GM12875 (cell line): ENCODE measurements at regions not wholly inside any gene's neighbourhood (a gene's known extent, or its start where the extent isn't known, plus 50 kb on each side); places are given as distances from the start of the nearest gene placed in this dataset.
A peak's percentile ranks its signal among the peaks of the same experiment; 100 is the strongest.

ENCODE experiments used
- H3K4me3 ChIP-seq: one replicate; pipeline ENCODE4 v1.5.1; 2011; ENCODE audit warnings: low read depth, low read length, control low read depth
- TF ChIP-seq, protein P1 (sequence below): IDR thresholded peaks from 2 replicates; pipeline ENCODE4 v1.5.1; 2011; ENCODE audit warnings: low read depth, mild to moderate bottlenecking, control low read depth, inconsistent platforms, low read length, moderate library complexity, borderline replicate concordance; ENCODE audit not compliant: insufficient read depth

DNA sequence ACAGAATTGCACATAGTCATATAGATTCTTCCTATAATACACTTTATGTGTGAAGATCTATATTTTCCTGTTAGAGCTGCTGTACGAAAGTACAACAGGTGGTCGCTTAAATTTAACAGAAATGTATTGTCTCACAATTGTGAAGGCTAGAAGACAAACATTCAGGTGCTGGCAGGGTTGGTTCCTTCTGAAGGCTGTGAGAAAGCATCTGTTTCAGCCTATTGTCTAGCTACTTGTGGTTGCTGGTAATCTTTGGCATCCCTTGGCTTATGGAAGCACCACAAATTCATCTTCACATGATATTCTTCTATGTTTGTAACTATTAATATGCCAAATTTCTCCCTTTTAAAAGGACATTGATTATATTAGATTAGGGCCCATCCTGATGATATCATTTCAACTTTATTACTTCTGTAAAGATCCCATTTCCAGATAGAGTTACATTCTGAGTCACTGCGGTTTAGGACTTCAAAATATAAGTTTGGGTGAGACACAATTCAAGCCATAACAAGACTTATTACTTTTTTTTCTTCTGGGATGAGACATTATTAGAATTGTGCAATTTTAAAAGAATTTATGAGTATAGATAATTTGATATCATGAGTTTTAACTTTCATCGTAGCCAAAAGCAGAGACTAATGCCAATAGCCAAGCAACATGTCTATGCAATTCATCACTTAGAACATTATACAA is 248.1 kb upstream of the BCHE start:
- TF ChIP-seq, protein P1, sequence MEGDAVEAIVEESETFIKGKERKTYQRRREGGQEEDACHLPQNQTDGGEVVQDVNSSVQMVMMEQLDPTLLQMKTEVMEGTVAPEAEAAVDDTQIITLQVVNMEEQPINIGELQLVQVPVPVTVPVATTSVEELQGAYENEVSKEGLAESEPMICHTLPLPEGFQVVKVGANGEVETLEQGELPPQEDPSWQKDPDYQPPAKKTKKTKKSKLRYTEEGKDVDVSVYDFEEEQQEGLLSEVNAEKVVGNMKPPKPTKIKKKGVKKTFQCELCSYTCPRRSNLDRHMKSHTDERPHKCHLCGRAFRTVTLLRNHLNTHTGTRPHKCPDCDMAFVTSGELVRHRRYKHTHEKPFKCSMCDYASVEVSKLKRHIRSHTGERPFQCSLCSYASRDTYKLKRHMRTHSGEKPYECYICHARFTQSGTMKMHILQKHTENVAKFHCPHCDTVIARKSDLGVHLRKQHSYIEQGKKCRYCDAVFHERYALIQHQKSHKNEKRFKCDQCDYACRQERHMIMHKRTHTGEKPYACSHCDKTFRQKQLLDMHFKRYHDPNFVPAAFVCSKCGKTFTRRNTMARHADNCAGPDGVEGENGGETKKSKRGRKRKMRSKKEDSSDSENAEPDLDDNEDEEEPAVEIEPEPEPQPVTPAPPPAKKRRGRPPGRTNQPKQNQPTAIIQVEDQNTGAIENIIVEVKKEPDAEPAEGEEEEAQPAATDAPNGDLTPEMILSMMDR, result no peak
- no peak overlapping the region for H3K4me3 ChIP-seq

- no peak overlapping the region for H3K4me3 ChIP-seq
- TF ChIP-seq, protein P1, result no peak
These were observed 242.9 kb upstream of the BCHE start for GRCh38 chr3:166080096-166080495.

DNA sequence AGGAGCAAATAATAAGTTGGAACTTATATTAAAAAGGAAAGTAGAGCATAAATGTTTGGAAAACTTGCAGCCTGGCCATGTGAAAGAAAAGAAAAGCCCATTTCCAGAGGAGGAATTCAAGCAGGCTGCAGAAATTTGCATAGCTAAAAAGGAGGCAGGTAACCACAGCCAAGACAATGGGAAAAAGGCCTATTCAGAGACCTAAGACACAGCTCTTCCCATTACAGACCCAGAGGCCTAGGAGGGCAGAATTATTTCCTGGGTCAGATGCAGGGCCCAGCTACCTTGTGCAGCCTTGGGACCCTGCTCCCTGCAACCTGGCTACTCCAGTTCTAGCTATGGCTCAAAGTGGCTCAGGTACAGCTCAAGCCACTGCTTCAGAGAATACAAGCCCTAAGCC is 234.6 kb upstream of the BCHE start:
- H3K4me3 ChIP-seq, result no peak overlapping the region
- TF ChIP-seq, protein P1, result no peak

- H3K4me3 ChIP-seq, result no peak overlapping the region
- TF ChIP-seq, protein P1, result no peak
These were observed 227.3 kb upstream of the BCHE start for GRCh38 chr3:166064476-166064875.

GRCh38 chr3:166060789-166061479 is 223.7 kb upstream of the BCHE start:
- H3K4me3 ChIP-seq, result no peak overlapping the region
- TF ChIP-seq, protein P1, result no peak

GRCh38 chr3:166052440-166052839 is 215.2 kb upstream of the BCHE start:
- H3K4me3 ChIP-seq, result no peak overlapping the region
- TF ChIP-seq, protein P1, result 0 out of 2 replicates have a peak, but pooled peaks have one; percentile 9

DNA sequence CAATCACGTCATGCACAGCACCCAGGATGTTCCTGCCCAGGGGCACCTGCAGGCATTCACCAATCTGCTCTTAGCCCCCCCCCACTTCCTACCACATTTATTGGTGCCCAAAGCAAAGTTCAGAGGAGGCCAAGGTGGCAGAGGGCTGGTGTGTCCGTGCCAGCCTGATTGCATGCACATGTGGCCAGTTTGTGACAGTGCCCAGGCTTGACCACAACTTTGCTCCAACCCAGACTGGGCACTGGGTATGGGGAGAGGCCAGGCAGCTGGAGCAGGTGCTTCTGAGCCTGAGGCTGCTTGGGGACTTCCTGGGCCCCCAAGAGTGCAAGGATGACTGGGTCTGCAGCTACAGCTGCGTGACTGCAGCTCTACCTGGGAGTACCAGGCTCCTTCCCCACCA is 192.3 kb upstream of the BCHE start:
- TF ChIP-seq, protein P1, result no peak
- H3K4me3 ChIP-seq, result no peak overlapping the region
